GM12874 (cell line): ENCODE measurements at regions not wholly inside any gene's neighbourhood (a gene's known extent, or its start where the extent isn't known, plus 50 kb on each side); places are given as distances from the start of the nearest gene placed in this dataset.

Experiments
- TF ChIP-seq, protein P1 (sequence below): IDR thresholded peaks from 2 replicates; pipeline ENCODE4 v1.5.1; 2011; ENCODE audit warnings: low read depth, mild to moderate bottlenecking, control low read depth, low read length, moderate library complexity; ENCODE audit not compliant: insufficient read depth

DNA sequence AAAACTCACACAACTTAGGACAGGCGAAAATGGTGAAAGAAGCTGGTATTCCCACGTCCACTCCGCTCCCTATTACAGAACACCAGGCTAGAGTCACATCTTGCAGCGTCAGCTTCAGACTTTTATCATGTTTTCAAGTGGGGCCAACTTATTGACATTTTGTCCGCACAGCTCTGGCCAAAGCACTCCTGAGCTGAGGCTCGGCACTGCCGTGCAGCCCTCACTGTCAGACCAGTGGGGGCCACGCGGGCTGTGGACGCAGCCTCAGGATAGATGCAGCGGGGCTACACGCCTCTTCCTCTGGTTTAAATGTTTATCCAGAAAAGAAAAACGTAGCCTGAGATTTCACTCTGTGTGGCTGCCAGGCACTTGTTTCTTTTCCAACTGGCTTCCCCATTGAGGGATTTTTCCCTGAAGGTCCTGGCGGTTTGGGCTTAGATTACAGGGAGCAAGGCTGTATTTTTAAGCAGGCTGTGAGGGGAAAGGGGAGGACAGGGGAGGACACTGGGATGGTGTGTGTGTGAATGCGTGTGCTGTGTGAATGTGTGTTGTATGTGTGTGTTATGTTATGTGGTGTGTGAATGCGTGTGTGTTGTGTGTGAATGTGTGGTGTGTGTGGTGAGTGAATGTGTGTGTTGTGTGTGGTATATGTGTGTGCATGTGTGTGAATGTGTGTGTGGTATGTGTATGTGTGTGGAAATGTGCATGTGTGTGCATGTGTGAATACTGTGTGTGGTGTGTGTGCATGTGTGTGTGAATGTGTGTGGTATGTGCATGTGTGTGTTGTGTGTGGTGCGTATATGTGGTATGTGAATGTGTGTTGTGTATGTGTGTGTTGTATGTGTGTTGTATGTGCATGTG, 267.6 kb downstream of the DCDC2C start:
- TF ChIP-seq, protein P1, sequence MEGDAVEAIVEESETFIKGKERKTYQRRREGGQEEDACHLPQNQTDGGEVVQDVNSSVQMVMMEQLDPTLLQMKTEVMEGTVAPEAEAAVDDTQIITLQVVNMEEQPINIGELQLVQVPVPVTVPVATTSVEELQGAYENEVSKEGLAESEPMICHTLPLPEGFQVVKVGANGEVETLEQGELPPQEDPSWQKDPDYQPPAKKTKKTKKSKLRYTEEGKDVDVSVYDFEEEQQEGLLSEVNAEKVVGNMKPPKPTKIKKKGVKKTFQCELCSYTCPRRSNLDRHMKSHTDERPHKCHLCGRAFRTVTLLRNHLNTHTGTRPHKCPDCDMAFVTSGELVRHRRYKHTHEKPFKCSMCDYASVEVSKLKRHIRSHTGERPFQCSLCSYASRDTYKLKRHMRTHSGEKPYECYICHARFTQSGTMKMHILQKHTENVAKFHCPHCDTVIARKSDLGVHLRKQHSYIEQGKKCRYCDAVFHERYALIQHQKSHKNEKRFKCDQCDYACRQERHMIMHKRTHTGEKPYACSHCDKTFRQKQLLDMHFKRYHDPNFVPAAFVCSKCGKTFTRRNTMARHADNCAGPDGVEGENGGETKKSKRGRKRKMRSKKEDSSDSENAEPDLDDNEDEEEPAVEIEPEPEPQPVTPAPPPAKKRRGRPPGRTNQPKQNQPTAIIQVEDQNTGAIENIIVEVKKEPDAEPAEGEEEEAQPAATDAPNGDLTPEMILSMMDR = no peak

DNA sequence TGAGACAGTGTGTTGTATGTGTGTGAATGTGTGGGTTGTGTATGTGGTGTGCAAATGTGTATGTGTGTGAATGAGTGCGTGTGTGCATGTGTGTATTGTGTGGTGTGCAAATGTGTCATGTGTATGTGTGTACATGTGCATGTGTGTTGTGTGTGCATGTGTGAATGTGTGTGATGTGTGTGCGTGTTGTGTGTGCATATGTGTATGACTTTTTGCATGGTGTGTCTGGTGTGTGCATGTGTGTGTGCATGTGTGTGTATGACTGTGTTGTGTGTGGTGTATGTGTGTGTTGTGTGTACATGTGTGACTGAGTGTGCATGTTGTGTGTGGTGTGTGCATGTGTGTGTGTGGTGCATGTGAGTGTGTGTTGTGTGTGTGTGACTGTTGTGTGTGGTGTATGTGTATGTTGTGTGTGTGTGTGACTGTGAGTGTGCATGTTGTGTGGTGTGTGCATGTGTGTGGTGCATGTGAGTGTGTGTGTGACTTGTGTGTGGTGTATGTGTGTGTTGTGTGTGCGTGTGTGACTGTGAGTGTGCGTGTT, 268.3 kb downstream of the DCDC2C start:
- TF ChIP-seq, protein P1 = no peak

DNA sequence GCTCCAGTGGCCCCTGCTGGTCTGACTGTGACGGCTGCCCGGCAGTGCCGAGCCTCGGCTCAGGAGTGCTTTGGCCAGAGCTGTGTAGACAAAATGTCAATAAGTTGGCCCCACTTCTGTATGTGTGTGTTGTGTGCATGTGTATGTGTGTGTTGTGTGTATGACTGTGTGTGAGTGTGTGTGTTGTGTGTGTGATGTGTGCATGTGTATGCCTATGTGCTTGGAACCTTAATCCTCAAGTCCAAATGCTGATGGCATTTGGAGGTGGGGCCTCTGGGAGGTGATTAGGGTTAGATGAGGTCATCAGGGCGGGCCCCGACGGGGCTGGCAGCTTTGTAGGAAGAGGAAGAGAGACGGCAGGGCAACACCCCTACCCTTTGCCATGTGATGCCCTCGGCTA, 269.0 kb downstream of the DCDC2C start:
- TF ChIP-seq, protein P1 = no peak

- TF ChIP-seq, protein P1 = no peak
Observed at GRCh38 chr2:3974765-3975164, 271.4 kb downstream of the DCDC2C start.

- TF ChIP-seq, protein P1 = no peak
Observed at GRCh38 chr2:3981446-3981987, 278.1 kb downstream of the DCDC2C start.

GRCh38 chr2:3982160-3982559, 278.8 kb downstream of the DCDC2C start:
- TF ChIP-seq, protein P1 = no peak

DNA sequence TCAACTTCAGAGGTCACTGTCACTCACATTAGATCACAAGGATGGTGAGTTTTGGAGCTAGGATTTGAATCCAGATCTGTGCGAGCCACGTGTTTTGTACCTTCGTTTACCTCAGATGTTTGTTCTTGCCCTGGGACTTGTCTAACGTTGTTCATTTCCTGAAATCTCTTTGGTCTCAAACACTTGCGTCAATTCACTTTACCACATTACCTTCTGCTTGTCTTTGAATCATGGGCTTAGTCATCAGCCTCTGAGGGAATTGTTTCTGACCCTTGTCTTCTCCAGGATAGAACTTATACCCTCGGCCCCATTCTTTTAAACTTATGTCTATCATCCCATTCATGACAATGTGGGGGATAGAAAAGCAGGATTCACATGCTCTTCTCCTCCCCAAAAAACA, 282.7 kb downstream of the DCDC2C start:
- TF ChIP-seq, protein P1 = no peak
